ENCODE measurements at regions not wholly inside any gene's neighbourhood (a gene's known extent, or its start where the extent isn't known, plus 50 kb on each side); places are given as distances from the start of the nearest gene placed in this dataset.

DNA sequence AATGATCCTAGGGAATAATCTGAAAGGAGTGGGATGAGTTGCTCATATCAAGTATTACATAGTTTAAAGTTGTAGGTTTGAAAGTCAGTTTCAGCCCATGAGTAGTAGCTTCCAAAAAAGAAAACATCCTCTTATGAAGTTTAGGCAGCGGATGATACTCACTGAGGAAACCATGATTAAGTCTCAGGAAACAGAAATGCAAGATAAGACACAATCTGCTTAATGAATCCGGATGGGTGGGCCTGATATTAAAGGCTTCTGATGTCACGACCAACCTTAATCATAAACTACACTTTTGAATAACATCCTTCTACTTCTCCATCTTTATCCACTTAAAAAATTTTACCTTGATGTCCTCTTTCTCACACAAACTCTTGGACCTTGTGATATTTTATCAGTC, 61.8 kb downstream of the S1PR1 start:
- TF ChIP-seq POLR2A (IDR thresholded peaks at IDR 0.05) = no peak
- TF ChIP-seq, protein P1, sequence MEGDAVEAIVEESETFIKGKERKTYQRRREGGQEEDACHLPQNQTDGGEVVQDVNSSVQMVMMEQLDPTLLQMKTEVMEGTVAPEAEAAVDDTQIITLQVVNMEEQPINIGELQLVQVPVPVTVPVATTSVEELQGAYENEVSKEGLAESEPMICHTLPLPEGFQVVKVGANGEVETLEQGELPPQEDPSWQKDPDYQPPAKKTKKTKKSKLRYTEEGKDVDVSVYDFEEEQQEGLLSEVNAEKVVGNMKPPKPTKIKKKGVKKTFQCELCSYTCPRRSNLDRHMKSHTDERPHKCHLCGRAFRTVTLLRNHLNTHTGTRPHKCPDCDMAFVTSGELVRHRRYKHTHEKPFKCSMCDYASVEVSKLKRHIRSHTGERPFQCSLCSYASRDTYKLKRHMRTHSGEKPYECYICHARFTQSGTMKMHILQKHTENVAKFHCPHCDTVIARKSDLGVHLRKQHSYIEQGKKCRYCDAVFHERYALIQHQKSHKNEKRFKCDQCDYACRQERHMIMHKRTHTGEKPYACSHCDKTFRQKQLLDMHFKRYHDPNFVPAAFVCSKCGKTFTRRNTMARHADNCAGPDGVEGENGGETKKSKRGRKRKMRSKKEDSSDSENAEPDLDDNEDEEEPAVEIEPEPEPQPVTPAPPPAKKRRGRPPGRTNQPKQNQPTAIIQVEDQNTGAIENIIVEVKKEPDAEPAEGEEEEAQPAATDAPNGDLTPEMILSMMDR (IDR thresholded peaks at IDR 0.05) = no peak

All from lower leg skin (tissue), 3 donors.